ENCODE measurements at regions not wholly inside any gene's neighbourhood (a gene's known extent, or its start where the extent isn't known, plus 50 kb on each side); places are given as distances from the start of the nearest gene placed in this dataset.

DNA sequence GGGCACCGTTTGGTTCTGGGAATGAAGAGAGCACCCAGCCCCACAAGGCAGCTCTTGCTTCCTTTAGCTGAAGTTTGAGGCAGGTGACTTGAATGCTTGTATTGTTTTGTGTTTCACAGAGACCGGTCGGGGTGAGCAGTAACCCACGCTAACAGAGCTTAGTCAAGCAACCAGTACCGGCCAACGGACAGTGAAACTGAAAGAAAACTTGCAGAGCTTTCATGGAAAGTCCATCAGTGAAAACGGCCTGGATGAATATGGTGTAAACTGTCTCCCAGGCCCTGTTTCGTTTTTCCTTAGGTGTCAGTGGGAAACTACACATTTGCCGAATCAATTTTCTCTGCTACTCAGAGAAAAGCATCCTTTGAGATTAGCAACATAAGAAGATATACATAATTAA lies 101.1 kb downstream of the LYZL1 start (continued):
- TF ChIP-seq, protein P1, sequence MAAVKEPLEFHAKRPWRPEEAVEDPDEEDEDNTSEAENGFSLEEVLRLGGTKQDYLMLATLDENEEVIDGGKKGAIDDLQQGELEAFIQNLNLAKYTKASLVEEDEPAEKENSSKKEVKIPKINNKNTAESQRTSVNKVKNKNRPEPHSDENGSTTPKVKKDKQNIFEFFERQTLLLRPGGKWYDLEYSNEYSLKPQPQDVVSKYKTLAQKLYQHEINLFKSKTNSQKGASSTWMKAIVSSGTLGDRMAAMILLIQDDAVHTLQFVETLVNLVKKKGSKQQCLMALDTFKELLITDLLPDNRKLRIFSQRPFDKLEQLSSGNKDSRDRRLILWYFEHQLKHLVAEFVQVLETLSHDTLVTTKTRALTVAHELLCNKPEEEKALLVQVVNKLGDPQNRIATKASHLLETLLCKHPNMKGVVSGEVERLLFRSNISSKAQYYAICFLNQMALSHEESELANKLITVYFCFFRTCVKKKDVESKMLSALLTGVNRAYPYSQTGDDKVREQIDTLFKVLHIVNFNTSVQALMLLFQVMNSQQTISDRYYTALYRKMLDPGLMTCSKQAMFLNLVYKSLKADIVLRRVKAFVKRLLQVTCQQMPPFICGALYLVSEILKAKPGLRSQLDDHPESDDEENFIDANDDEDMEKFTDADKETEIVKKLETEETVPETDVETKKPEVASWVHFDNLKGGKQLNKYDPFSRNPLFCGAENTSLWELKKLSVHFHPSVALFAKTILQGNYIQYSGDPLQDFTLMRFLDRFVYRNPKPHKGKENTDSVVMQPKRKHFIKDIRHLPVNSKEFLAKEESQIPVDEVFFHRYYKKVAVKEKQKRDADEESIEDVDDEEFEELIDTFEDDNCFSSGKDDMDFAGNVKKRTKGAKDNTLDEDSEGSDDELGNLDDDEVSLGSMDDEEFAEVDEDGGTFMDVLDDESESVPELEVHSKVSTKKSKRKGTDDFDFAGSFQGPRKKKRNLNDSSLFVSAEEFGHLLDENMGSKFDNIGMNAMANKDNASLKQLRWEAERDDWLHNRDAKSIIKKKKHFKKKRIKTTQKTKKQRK (IDR thresholded peaks at IDR 0.05; ENCODE audit: borderline replicate concordance, low read depth, low read length): no peak
- TF ChIP-seq ELF2 (CRISPR knock-in tag; IDR thresholded peaks at IDR 0.05): no peak
- TF ChIP-seq GTF2F1 (IDR thresholded peaks at IDR 0.05; ENCODE audit: low read depth, low read length): no peak
- TF ChIP-seq CAMTA2 (CRISPR knock-in tag; conservative IDR thresholded peaks at IDR 0.05): no peak
- TF ChIP-seq HCFC1 (IDR thresholded peaks at IDR 0.05; ENCODE audit: low read depth, low read length): no peak
- TF ChIP-seq CBX2 (IDR thresholded peaks at IDR 0.05; ENCODE audit: insufficient read depth, low read length, poor library complexity, severe bottlenecking): no peak
- TF ChIP-seq ZNF592 (IDR thresholded peaks at IDR 0.05): no peak
